ENCODE measurements at regions not wholly inside any gene's neighbourhood (a gene's known extent, or its start where the extent isn't known, plus 50 kb on each side); places are given as distances from the start of the nearest gene placed in this dataset.
"Not testable (repeated sequence)": the region's sequence is repeated elsewhere in the genome, so short reads cannot be mapped to it uniquely, and the experiment has no call there.

DNA sequence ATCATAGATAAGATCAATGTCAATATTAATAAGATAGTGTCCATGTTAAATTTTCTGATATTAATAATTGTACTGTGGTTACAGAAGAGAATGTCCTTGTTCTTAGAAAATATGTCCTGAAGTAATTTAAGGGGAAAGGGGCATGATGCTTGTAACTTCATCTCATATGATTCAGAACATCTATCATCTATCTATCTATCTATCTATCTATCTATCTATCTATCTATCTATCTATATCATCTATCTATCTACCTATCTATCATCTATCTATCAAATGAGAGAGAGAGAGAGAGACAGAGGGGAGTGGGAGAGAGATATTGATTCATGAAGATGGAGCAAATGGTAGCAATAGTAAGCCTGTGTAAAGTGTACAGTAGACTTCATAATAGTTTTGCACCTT is 124.8 kb upstream of the FAT1 start:
- Mint-ChIP-seq H3K36me3 (ENCODE audit: low read depth) (no peaks in the 10 kb centered on the region), H3K4me1 (ENCODE audit: low read depth) (no peaks in the 10 kb centered on the region), H3K9me3 (peaks cover 18% of the 10 kb centered on the region), H3K4me3 (no peak overlapping the region), H3K27ac (no peak overlapping the region), H3K27me3 (ENCODE audit: low read depth) (no peaks in the 10 kb centered on the region)

DNA sequence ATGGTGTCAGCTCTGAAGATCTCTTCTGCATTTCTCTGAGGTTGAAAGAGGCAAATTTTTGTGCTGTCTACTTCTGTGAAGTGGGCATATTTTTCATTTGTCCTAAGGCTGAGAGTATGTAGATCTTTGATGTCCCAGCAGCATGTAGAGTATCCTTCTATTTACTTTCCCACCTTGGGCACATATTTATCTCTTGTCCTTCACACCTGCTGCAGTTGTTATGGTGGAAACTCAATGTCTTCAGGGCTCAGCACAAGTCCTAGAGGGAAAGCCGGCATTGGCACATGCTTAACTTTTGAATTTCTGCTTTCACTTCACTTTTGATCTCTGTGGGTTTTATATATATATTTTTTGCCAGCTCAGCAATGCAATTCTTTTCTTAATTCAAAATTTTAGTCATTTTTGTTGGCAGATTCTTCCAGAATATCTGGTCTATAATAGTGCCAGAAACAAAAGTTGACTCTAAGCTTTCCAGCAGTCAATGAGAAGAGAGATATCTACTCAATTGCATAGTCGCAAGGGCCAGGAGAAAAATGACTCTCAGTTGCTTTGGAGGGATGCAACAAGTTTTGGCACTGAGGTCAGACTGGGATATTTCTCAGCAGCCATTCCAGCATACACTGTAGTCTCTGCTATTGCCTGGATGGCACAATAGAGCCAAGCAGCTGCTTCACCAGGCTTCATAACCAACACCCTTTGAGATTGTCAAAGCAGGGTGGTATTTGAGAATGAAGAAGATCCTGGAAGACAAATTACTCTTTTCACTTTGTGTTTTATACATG is 127.8 kb upstream of the FAT1 start:
- H3K27ac Mint-ChIP-seq = no peak overlapping the region
- no peaks in the 10 kb centered on the region for H3K27me3 Mint-ChIP-seq (ENCODE audit: low read depth)
- no peaks in the 10 kb centered on the region for H3K36me3 Mint-ChIP-seq (ENCODE audit: low read depth)
- no peak overlapping the region for H3K4me3 Mint-ChIP-seq
- peaks cover 14% of the 10 kb centered on the region for H3K9me3 Mint-ChIP-seq
- no peaks in the 10 kb centered on the region for H3K4me1 Mint-ChIP-seq (ENCODE audit: low read depth)

DNA sequence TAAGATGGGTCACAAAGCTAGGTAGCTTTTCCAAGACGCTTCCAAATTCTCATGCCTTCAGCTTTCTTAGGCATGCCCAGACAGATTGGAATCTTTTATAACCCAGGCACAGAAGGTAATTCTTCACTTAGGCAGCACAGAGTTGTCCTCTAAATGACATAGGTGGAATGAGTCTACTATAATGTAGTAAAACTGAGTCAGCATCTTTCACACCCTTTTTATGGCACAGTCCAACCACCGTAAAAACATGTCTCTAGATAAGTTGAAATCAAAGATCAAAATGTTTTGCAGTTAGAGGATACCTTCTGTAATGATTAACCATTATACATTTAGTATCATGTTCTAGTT is 128.4 kb upstream of the FAT1 start:
- H3K36me3 Mint-ChIP-seq (ENCODE audit: low read depth) = no peaks in the 10 kb centered on the region

DNA sequence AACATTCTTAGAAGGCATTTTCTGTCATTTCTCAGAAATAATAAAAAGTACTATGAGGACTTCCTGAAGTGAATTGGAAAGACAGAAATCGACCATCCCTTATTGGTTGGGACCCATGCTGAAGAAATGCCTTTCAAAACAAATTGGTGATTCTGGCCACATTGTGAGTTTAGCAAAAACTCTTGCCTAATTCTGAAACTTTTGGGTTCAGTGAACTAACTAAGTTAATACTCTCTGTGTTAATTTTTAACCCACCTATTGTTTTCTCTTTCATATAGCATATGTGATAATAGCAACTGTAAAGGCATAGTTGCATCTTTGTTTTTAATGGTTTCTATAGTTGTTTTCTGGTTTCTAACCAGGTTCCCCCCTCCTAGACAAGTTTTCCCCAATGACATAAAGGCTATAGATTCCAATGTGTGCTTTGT is 129.3 kb upstream of the FAT1 start:
- Mint-ChIP-seq H3K27me3 (ENCODE audit: low read depth) (no peaks in the 10 kb centered on the region), H3K4me1 (ENCODE audit: low read depth) (no peaks in the 10 kb centered on the region), H3K27ac (no peak overlapping the region), H3K9me3 (peaks cover 4% of the 10 kb centered on the region), H3K4me3 (no peak overlapping the region), H3K36me3 (ENCODE audit: low read depth) (no peaks in the 10 kb centered on the region)

More for the DNA sequence above, 128.4 kb upstream of the FAT1 start:
- H3K9me3 Mint-ChIP-seq = peaks cover 9% of the 10 kb centered on the region
- no peak overlapping the region for H3K27ac Mint-ChIP-seq
- no peak overlapping the region for H3K4me3 Mint-ChIP-seq
- H3K4me1 Mint-ChIP-seq (ENCODE audit: low read depth) = no peaks in the 10 kb centered on the region
- no peaks in the 10 kb centered on the region for H3K27me3 Mint-ChIP-seq (ENCODE audit: low read depth)

DNA sequence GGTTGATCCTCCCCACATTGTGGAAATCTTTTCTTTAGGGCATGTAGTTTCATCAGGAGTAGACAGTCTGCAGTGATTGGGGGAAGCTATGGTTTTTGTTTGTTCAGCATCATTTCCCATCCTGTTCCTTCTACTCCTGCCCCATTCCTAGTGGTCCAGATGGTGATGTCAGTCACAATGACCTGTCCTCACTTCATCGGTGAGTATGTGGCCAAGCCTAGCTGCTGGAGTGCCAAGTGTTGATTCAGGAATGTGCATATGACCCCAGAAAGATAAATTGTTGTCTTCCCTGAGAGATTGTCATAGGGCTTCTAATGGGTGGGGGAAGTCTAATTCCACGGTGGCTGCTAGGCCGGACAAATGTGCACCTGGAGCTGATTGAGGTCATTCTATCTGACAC is 130.6 kb upstream of the FAT1 start:
- H3K4me3 Mint-ChIP-seq = no peak overlapping the region
- peaks cover 5% of the 10 kb centered on the region for H3K9me3 Mint-ChIP-seq
- H3K27ac Mint-ChIP-seq = no peak overlapping the region
- H3K36me3 Mint-ChIP-seq (ENCODE audit: low read depth) = no peaks in the 10 kb centered on the region
- no peaks in the 10 kb centered on the region for H3K27me3 Mint-ChIP-seq (ENCODE audit: low read depth)
- H3K4me1 Mint-ChIP-seq (ENCODE audit: low read depth) = no peaks in the 10 kb centered on the region

DNA sequence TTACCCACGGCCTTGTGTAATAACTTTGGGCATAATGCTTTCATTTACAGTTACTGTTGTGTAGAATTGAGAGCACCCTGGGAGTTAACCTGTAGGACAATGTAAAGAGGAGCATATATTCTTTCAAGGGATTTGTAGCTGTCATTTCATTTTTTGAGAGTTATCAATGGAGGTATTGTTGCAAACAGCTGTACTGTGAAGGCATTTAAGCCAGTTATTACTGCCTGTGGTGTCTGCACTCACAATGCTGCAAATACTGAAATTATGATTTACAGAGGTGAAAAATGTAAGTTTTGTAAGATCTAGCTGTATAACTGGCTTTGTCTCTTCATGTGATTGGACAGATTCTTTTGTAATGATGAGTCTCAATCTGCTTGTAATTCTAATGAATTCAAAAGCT is 131.5 kb upstream of the FAT1 start:
- Mint-ChIP-seq H3K27ac (no peak overlapping the region), H3K9me3 (peaks cover 5% of the 10 kb centered on the region), H3K27me3 (ENCODE audit: low read depth) (no peaks in the 10 kb centered on the region), H3K36me3 (ENCODE audit: low read depth) (no peaks in the 10 kb centered on the region), H3K4me3 (no peak overlapping the region), H3K4me1 (ENCODE audit: low read depth) (no peaks in the 10 kb centered on the region)

DNA sequence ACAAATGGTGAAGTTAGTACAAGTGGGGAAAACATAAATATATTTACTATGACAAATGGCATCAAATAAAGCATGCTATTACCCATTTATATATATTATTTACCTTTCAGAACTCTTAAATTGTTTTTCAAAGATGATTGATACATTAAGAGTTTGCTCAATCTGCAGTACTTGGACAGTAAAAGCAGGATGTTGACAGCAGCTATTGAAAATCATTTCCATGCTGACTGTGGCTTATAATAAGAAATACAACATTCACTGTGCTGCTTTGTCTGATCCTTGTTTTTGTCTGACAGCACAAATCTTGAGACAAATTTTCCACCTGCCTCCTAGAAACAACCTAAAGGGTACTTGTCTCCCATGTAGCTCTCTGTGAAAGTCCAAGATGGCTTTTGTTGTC is 134.1 kb upstream of the FAT1 start:
- no peaks in the 10 kb centered on the region for H3K36me3 Mint-ChIP-seq (ENCODE audit: low read depth)

DNA sequence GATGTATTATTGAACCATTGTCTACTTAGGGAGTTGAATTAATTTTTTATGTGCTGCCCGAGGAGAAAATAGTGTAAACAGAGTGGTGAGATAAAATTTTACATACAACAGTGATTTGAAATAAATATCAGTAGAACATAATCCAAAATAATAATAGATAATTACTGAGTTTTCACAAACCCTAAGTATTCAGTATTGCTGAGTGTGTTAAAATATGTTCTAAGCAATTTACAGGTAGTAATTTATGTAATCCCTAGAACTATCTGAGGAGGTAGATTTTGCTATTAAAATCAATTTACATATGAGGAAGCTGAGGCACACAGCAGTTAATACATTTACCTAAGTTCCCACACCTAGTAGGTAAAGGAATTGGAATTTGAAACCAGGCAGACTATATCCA is 134.7 kb upstream of the FAT1 start:
- Mint-ChIP-seq H3K9me3 (peaks cover 7% of the 10 kb centered on the region), H3K4me1 (ENCODE audit: low read depth) (no peaks in the 10 kb centered on the region), H3K27me3 (ENCODE audit: low read depth) (no peaks in the 10 kb centered on the region), H3K4me3 (no peak overlapping the region), H3K36me3 (ENCODE audit: low read depth) (no peaks in the 10 kb centered on the region), H3K27ac (no peak overlapping the region)

More for the DNA sequence above, 134.1 kb upstream of the FAT1 start:
- H3K27ac Mint-ChIP-seq = no peak overlapping the region
- H3K4me3 Mint-ChIP-seq = no peak overlapping the region
- H3K9me3 Mint-ChIP-seq = peaks cover 5% of the 10 kb centered on the region
- no peaks in the 10 kb centered on the region for H3K27me3 Mint-ChIP-seq (ENCODE audit: low read depth)
- no peaks in the 10 kb centered on the region for H3K4me1 Mint-ChIP-seq (ENCODE audit: low read depth)

DNA sequence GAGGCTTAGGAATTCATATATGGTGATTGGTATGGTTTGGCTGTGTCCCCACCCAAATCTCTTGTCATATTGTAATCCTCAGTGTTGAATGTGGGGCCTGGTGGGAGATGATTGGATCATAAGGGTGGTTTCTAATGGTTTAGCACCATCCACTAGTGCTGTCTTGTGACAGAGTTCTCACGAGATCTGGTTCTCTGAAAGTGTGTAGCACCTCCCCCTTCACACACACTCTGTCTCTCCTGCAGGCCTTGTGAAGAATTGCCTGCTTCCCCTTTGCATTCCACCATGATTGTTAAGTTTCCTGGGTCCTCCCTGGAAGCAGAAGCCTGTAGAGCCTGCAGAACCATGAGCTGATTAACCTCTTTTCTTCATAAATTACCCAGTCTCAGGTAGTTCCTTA is 135.8 kb upstream of the FAT1 start:
- Mint-ChIP-seq H3K27ac (no peak overlapping the region), H3K9me3 (peaks cover 14% of the 10 kb centered on the region), H3K36me3 (ENCODE audit: low read depth) (no peaks in the 10 kb centered on the region), H3K4me1 (ENCODE audit: low read depth) (no peaks in the 10 kb centered on the region), H3K27me3 (ENCODE audit: low read depth) (no peaks in the 10 kb centered on the region), H3K4me3 (no peak overlapping the region)

DNA sequence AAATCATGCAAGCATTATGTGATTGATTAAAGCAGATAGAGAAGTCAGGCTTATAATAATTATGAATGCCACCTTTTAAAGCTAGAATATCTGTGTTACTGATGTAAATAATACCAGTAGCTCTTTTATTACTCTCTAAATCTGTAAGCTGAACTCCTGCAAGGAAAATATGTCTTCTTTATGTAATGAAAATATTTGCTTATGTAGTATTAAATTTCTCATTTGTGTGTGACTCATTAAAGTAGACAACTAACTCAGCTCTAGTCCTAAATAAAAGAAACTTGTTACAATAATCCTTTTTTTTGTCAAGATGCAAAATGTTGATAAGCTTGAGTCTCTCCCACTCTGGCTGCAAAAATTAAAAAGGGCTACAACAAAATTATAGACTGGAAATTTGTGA is 137.7 kb upstream of the FAT1 start:
- Mint-ChIP-seq H3K36me3 (ENCODE audit: low read depth) (no peaks in the 10 kb centered on the region), H3K27me3 (ENCODE audit: low read depth) (no peaks in the 10 kb centered on the region), H3K27ac (no peak overlapping the region), H3K4me3 (no peak overlapping the region), H3K9me3 (peaks cover 14% of the 10 kb centered on the region), H3K4me1 (ENCODE audit: low read depth) (no peaks in the 10 kb centered on the region)

DNA sequence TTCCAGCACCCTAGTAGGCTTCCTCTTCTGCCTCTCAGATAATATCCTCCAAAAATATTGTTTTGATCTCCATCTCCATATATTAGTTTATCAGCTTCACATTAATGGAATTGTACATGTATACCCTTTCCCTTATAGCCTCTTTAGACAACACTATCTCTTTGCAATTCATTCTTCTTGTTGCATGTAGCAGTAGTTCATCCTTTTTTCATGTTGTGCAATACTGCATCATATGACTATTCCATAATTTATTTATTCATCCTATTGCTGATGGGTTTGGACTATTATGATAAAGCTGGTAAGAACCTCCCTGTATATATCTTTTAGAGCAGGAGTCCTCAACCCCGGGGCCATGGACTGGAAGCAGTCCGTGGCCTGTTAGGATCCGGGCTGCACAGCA is 148.2 kb upstream of the FAT1 start:
- H3K4me3 Mint-ChIP-seq = no peak overlapping the region
- no peak overlapping the region for H3K27ac Mint-ChIP-seq
- no peaks in the 10 kb centered on the region for H3K4me1 Mint-ChIP-seq (ENCODE audit: low read depth)
- H3K9me3 Mint-ChIP-seq = peaks cover 9% of the 10 kb centered on the region
- H3K36me3 Mint-ChIP-seq (ENCODE audit: low read depth) = no peaks in the 10 kb centered on the region
- no peaks in the 10 kb centered on the region for H3K27me3 Mint-ChIP-seq (ENCODE audit: low read depth)

DNA sequence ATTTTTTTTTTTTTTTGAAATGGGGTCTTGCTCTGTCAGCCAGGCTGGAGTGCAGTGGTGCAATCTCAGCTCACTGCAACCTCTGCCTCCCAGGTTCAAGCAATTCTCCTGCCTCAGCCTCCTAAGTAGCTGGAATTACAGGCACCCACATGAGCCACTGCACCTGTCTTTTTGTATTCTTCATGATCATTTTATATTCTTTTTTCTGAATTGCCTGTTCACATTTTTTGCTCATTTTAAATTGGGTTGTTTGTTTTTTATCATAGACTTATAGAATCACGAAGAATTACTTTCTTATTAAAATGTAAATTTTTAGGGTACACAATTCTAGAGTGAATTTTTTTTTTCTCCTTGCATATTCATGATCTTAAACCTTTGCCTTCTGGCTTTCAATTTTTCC is 149.4 kb upstream of the FAT1 start:
- H3K9me3 Mint-ChIP-seq, H3K4me3 Mint-ChIP-seq, H3K27ac Mint-ChIP-seq: not testable (repeated sequence)

DNA sequence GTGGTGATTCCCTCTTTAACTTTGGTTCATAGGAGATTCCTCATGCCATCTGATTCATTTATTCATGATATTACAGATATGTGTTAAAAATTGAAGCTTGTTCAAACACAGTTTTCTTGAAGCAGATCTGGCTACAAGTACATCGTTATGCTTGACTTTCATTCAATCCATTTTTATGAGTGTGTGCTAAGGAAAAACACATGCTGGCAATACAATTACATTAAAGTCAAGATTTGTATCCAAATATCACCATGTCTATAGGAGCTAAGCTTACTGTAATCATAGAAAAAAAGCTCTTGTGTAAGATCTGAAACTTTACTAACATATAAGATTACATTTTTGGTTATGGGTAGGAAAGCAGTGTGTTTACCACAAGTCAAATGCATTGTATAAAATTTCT is 151.8 kb upstream of the FAT1 start:
- H3K27ac Mint-ChIP-seq = no peak overlapping the region
- no peaks in the 10 kb centered on the region for H3K27me3 Mint-ChIP-seq (ENCODE audit: low read depth)
- no peaks in the 10 kb centered on the region for H3K4me1 Mint-ChIP-seq (ENCODE audit: low read depth)
- no peaks in the 10 kb centered on the region for H3K36me3 Mint-ChIP-seq (ENCODE audit: low read depth)
- no peak overlapping the region for H3K4me3 Mint-ChIP-seq
- peaks cover 10% of the 10 kb centered on the region for H3K9me3 Mint-ChIP-seq

More for the DNA sequence above, 149.4 kb upstream of the FAT1 start:
- H3K36me3 Mint-ChIP-seq (ENCODE audit: low read depth); H3K4me1 Mint-ChIP-seq (ENCODE audit: low read depth); H3K27me3 Mint-ChIP-seq (ENCODE audit: low read depth): not testable (repeated sequence)

DNA sequence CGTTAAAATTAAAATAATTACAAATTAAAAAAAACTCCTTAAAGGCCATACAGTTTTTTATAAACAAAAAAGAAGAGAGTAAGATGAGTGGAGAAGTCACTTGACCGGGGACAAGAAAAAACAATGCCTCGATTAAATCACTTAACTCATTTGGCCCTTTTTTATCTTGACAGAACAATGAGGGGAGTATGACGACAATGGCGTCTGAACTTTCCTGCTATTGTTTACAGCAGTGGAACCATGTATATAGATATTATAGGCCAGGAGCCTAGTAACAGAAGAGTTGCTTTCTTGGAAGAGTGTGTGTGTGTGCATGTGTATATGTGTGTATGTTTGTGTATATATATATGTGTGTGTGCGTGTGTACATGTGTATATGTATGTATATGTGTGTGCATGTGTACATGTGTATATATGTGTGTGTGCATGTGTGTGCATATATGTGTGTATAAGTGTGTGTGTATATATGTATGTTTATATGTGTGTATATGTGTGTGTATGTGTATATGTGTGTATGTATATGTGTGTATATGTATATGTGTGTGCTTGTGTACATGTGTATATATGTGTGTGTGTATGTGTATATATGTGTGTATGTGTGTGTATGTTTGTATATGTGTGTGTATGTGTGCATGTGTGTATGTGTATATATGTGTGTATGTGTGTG is 153.4 kb upstream of the FAT1 start:
- Mint-ChIP-seq H3K9me3 (peaks cover 10% of the 10 kb centered on the region), H3K27ac (no peak overlapping the region), H3K4me1 (ENCODE audit: low read depth) (no peaks in the 10 kb centered on the region), H3K27me3 (ENCODE audit: low read depth) (no peaks in the 10 kb centered on the region), H3K4me3 (no peak overlapping the region), H3K36me3 (ENCODE audit: low read depth) (no peaks in the 10 kb centered on the region)

DNA sequence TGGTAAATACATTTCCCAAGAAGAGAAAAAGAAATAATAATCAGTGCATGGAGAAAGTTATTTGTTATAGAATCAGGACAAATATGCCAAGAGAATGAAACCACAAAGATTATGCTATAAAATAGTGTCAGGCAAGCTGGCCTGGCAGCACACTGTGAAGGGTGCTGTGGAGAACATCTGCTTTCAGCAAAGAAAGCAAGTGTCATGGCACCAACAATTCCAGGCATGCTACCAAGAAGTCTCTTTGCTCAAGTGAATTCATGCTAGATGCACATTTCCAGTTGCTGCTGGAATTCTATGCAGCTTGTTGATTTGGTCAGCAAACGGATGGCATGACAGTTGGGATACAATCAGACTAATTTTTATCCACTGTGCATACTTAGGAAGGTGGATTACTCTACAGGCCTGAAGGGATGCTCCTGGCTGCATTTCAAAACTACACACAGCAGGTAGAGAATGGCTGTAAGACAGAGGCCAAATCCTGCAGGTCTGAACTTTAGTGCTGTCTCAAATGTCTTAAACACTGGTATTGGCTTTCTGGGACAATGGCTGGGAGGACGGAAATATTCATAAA is 154.6 kb upstream of the FAT1 start:
- H3K4me1 Mint-ChIP-seq (ENCODE audit: low read depth) = no peaks in the 10 kb centered on the region
- no peak overlapping the region for H3K4me3 Mint-ChIP-seq
- H3K27me3 Mint-ChIP-seq (ENCODE audit: low read depth) = no peaks in the 10 kb centered on the region
- peaks cover 10% of the 10 kb centered on the region for H3K9me3 Mint-ChIP-seq
- no peak overlapping the region for H3K27ac Mint-ChIP-seq
- no peaks in the 10 kb centered on the region for H3K36me3 Mint-ChIP-seq (ENCODE audit: low read depth)

Data from T-helper 1 cell treated with Interleukin-12 subunit alpha and Interleukin-12 subunit beta and Interleukin-4 antibody, amounts not matched to agents 30 μg/mL and 1 μg/mL, for 36 hours (primary cell).